ENCODE measurements at regions not wholly inside any gene's neighbourhood (a gene's known extent, or its start where the extent isn't known, plus 50 kb on each side); places are given as distances from the start of the nearest gene placed in this dataset.

DNA sequence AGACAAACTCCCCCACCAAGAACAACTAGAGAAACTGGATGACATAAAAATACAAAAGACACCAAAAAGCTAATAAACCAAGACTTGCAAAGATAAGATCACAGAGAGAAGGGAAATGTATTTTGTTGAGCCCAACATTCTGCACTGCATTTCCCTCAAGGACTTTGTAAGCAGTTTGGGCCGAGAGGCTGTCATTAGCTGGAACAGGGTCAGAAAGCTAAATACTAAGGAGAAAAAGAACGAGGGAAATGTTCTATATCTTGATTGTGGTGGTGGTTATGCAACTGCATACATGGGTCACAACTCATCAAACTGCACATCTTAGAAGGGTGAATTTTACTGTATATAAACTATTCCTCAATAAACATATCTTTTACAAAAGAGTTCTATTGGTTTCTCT is 315.0 kb downstream of the IPMK start:
- TF ChIP-seq, protein P1, sequence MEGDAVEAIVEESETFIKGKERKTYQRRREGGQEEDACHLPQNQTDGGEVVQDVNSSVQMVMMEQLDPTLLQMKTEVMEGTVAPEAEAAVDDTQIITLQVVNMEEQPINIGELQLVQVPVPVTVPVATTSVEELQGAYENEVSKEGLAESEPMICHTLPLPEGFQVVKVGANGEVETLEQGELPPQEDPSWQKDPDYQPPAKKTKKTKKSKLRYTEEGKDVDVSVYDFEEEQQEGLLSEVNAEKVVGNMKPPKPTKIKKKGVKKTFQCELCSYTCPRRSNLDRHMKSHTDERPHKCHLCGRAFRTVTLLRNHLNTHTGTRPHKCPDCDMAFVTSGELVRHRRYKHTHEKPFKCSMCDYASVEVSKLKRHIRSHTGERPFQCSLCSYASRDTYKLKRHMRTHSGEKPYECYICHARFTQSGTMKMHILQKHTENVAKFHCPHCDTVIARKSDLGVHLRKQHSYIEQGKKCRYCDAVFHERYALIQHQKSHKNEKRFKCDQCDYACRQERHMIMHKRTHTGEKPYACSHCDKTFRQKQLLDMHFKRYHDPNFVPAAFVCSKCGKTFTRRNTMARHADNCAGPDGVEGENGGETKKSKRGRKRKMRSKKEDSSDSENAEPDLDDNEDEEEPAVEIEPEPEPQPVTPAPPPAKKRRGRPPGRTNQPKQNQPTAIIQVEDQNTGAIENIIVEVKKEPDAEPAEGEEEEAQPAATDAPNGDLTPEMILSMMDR (conservative IDR thresholded peaks at IDR 0.05; ENCODE audit: low read length), result no peak
- TF ChIP-seq EZH2phosphoT487 (IDR thresholded peaks at IDR 0.05; ENCODE audit: borderline replicate concordance, low read depth, low read length), result no peak
